Effector CD4-positive, alpha-beta T cell (primary cell): ENCODE measurements at regions not wholly inside any gene's neighbourhood (a gene's known extent, or its start where the extent isn't known, plus 50 kb on each side); places are given as distances from the start of the nearest gene placed in this dataset.
"Not testable (repeated sequence)": the region's sequence is repeated elsewhere in the genome, so short reads cannot be mapped to it uniquely, and the experiment has no call there.

Experiments
- DNase-seq: peaks from one replicate; pipeline ENCODE4 v3.0.0-alpha.2; 2020

- DNase-seq: no peak
Observed at GRCh38 chr10:117457071-117457810, 82.0 kb upstream of the PDZD8 start.

DNA sequence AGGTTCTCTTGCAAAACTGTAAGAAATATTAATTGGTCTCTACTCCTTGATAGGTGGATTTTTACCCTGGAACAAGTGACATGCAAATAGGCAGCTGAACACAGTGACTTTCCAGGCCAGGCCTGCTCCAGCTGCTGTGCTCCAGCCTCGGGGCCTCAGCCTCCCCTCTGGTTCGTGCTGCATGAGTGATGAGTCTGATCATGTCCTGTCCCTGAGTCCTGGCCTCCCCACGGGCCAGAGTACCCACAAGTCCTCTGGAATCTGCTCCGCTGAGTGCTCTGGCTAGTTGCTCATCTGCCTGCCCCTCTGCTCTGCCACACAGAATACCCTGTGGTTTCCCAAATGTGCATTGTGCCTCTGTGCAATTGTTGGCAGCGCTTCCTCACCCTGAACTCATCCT is 80.1 kb upstream of the PDZD8 start:
- DNase-seq: no peak

DNA sequence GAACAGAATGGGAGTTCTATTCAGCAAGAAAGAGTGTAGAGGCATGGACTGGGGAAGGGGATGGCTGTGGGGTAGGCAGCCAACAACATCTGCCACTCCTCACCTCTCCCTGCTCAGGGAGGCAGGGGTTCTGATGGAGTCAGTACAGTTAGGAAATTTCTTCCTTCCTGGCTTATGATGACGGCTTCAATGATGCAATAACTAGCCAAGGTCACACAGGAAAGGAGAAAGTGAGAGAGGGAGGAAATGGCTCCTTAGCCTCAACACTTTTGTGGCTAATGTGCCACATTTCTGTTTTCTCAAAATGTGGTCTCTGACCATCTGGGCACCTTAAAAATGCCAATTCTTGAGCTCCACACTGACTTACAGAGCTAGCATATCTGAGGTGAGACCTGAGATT is 79.3 kb upstream of the PDZD8 start:
- DNase-seq: no peak

GRCh38 chr10:117453484-117453883 is 78.2 kb upstream of the PDZD8 start:
- not testable (repeated sequence) for DNase-seq

DNA sequence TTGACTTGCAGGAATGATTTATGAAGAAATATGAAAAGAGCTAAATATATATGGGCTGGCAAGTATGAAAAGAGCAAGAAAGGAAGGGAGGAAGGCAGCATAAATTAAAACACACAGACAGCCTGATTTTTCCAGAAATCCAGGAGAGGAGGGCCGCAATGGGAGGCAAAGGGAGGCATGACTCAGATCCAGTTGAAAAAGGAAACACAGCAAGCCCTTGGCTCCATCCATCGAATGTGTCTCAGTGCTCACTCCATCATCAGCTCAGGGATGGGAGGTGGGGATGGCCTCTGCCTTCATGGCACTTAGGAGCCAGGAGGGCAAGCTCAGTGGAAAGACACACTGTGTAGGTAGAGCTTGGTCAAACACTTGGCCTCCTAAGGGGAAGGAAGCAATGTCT is 75.7 kb upstream of the PDZD8 start:
- DNase-seq: no peak

GRCh38 chr10:117449636-117450035 is 74.4 kb upstream of the PDZD8 start:
- DNase-seq: no peak

DNA sequence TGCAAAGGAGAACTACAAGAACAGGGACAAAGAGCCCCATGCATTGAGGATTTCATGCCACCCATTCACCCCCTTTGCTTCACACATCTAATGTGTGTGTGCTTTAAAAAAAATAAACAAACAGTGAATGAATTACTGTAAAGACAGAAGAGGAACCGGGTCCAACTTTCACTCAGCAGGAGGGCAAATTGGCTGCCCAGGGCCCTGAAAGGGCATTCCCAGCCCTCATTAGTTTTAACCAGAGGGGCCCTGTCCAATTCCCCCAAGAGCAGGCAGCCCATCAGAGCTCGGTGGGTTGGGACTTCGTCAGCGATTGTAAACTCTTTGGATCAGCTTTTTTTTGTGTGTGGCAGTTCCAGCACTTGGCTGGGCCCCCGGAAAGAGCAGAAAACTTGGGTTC is 73.6 kb upstream of the PDZD8 start:
- no peak for DNase-seq

GRCh38 chr10:117445992-117446391 is 70.8 kb upstream of the PDZD8 start:
- DNase-seq: no peak

DNA sequence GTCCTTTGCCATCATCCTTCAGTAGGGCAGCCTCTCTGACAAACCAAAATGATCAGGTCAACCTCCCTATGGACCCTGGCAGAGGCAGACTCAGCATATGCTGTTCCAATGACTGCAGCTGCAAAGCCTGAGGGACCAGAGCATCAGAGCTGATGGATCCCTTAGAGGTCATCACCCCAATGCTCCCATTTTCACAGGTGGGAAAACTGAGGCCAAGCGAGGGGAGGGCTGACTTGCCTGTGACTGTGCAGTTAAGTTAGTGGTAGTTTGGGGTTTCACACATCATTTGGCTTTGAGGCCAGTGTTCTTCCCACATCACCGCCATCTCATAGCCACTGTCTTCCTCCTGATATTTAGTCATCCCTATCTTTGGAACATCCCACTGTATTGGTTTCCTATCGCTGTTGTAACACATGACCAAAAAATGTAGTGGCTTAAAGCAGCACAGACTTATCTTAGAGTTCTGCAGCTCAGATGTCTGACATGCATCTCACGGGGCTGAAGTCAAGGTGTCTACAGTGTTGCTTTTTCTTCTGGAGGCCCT is 69.3 kb upstream of the PDZD8 start:
- DNase-seq: no peak

- no peak for DNase-seq
Observed at GRCh38 chr10:117443686-117444041, 68.4 kb upstream of the PDZD8 start.

DNA sequence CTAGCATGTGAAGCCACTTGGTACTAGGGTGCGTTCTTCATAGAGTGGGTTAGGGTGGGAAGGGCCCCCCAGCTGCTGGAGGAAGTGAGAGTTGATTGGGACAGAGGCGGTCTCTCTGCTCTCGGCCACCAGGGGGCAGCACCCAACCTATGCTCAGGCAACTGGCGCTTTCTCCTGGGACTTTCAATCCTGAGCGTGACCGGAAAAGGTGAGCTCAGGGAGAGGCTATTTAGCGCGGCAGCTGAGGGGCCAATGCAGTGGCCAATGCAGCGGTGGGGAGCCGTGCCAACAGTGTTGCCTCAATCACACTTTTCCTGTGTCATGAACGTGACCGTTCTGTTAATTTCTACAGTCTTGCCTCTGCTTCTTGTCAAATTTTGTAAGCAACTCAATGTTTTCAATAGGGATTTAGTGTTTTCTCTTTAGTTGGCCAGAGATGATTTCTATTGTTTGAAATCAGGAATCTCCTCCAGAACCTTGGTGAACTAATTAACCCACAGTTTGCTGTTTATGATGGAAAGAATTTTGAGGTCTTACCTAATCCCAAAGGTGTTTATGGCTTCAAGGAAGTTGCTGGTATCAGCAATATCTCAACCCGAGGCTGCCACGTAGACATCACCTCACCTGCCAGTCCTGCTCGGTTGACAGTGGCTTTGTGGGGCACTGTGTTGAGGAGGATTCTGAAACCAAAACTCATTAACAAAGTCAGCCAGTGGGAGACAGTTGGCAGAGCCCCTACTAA is 67.9 kb upstream of the PDZD8 start:
- DNase-seq: peak; percentile 37

- no peak for DNase-seq
Observed at GRCh38 chr10:117442521-117442920, 67.3 kb upstream of the PDZD8 start.

- DNase-seq: no peak
Observed at GRCh38 chr10:117441812-117442443, 66.7 kb upstream of the PDZD8 start.

GRCh38 chr10:117441361-117441760 is 66.1 kb upstream of the PDZD8 start:
- no peak for DNase-seq

DNA sequence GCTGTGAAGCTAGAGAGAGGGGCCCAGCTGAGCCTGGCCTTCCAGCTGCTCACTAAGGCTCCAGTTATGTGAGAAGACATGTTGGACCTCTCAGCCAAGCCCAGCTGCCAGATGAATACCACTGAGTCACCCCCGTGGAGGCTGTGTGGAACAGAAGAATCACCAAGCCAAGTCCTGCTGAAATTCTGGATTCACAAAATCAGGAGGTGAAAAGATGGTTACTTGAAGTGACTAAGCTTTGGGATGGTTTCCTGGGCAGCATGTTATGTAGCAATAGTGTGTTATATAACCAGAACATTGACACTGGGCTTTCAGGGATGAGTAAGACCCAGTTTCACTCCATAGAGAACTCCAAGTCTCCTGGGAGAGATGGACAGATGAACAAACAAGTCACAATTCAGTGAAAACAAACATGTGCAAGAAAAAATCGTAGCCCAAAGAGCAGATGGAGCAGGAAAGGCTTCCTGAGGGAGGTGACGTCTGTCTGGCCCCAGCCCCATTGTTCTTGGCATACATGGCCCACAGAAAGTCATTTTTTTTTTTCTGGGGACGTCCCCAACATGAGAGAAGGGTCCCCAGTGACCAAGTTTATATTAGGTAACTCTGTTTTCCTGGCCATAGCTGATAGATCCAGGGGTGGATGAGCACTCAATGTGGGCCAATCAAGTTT is 64.1 kb upstream of the PDZD8 start:
- DNase-seq: no peak

DNA sequence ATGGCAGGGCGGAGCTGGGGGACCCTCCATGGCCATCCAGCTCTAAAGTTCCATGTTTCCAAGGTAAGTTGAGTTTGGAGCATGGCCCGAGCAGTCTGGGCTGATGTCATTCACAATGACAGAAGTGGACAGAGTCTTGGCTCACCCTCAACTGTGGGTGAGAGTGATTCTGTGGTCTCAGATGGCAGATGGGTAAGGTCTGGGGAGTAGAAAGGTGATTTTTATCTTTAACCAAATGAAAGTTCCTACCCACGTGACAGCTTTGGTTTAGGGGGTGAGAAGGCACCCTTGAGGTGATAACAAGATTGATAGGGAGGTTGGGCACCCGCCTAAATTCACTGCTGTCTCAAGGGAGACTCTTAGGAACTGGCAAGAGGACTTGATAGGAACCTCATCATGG is 57.6 kb upstream of the PDZD8 start:
- DNase-seq: no peak

- DNase-seq: no peak
Observed at GRCh38 chr10:117431160-117431559, 55.9 kb upstream of the PDZD8 start.

GRCh38 chr10:117430535-117430934 is 55.3 kb upstream of the PDZD8 start:
- DNase-seq: not testable (repeated sequence)

- DNase-seq: no peak
Observed at GRCh38 chr10:117429643-117430265, 54.5 kb upstream of the PDZD8 start.

DNA sequence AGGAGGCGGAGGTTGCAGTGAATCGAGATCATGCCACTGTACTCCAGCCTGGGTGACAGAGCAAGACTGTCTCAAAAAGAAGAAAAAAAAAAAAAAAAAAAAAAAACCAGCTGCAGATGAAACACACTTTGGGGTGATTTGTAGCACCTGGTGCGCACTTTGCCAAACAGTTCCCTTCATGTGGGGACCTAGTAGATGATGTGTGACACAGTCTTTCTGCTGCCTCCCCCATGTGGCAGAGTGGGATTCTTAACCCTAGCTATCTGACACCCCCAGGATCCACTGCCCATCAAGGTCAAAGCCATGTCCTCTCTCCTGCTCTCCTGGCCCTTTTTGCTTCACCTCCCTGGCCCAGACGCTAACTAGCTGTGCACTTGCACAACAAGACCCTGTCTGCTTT is 52.1 kb upstream of the PDZD8 start:
- no peak for DNase-seq

DNA sequence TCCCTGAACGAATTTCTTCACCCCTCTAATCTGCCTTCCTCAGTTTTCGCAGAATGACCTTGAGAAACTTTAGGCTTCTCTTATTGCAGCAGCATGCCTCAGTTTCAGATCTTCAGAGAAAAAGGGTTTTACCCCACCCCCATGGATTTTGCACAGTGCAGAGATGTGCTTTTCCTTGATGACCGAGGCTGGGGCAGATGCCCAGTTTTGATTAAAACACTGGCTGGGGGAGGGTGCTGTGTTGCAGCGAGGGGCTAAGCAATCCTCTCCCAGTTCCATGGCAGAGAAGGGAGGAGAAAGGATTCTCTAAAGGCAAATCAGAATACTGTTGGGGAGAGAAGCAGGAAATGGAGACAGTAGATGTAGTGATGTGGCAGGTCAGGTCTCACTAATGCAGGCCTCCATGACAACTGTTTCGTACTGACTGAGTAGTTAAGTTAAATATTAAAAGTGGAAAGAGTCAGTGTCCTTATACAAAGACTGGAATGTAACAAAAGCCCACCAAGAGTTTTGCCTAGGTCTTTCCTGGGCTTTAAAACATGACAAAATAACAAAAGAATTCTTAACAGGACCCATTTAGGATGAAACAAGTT is 50.8 kb upstream of the PDZD8 start:
- DNase-seq: no peak

DNA sequence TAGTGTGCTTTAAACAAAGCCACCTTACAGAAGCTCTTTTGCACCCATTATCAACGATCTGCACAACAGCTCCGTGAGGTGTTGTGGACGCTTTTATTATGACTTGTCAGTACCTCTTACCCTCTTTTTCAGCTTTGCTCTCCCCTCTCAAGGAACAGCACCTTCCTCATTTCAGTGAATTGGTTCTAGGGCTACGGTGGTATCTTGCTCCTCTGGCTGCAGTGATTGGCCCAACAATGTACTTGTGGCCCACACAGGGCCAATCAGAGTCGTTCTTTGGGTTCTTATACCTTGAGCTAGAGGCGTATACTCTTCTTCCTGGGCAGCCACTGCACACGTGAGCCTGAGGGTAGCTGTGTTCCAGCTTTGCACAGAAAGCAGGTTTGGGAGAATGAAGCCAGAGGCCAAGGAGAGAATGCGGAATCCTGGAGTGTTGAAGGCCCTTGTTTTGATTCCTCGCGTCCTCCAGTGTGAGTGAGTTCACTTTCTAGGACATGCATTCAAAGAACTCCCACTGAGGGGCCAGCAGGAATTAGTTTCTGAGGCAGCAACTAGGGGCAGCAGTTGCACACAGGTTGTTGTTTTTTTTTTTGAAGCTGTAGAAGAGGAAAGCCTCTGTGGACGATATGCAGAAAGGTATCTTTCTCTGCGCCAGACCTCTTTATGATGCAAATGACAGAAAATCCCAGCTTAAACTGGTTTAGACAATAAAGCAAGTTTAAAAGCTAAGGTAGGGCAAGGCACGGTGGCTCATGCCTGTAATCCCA is 49.8 kb upstream of the PDZD8 start:
- DNase-seq: no peak
